HS-5 (cell line): ENCODE measurements at regions not wholly inside any gene's neighbourhood (a gene's known extent, or its start where the extent isn't known, plus 50 kb on each side); places are given as distances from the start of the nearest gene placed in this dataset.

Experiments
- DNase-seq: peaks from one replicate; pipeline ENCODE4 v3.0.0-alpha.2; 2012; ENCODE audit warnings: low read depth

DNA sequence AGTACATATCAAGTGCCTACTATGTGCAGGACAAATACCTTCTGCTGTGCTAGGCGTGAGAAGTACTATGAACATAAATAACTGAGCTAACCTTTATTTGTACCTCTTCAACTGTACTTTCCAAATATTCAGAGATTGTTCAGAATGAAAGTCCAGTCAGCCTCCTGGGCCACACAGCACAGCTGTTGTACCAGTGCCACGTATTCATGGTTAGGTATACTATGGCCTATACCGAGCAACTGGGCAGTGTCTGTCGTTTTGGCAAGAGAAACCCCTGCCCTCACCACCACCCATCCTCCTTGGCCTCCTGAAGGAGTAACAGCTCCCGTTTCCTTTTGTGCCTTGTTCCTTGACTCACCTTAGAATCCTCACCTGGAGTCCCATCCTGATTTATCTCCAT, 53.0 kb downstream of the RASSF10 start:
- DNase-seq, result no peak

DNA sequence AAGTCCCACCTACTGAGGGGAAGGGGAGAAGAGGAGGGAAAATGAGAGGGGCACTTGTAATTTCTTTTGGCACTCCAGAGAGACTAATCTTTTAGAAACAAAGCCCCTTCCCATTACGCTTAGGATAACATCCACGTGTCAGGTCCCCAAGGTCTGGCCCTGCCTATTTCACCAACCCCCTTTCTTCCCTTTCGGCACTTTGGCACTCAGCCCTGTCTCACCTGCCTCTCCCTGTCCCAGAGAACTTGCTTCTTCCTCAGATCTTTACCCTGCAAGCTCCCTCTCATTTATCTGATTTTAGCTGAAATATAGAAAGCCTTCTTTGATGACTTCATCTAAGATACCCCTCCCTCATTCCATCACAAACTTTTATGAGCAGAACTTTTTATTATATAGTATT, 55.5 kb downstream of the RASSF10 start:
- no peak for DNase-seq

DNA sequence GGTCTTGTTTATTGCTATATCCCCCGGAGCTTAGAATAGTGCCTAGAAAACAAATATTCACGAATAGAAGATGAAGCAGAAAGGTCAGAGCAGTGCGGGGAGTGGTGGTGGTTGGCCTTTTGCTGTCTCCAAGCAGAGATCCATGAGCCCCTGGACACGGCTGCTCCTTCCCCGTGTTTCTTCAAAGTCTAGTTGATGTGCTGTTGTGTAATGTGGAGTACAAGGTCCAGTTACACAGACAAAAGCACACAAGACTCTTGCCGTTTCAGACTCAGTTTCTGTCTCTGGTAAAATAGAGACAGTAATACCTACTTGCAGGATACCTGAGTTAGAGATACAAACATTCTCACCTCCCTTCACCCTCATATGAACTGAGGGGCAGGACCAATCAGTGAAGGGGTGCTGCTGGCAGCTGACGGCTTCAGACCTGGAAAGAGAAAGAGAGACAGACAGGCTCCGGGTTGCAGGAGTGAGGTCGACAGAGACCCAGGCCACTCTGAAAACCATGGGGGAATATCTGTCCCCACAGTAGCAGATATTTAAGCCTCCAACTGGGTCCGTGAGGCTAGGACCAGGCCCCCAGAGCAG, 56.2 kb downstream of the RASSF10 start:
- no peak for DNase-seq

DNA sequence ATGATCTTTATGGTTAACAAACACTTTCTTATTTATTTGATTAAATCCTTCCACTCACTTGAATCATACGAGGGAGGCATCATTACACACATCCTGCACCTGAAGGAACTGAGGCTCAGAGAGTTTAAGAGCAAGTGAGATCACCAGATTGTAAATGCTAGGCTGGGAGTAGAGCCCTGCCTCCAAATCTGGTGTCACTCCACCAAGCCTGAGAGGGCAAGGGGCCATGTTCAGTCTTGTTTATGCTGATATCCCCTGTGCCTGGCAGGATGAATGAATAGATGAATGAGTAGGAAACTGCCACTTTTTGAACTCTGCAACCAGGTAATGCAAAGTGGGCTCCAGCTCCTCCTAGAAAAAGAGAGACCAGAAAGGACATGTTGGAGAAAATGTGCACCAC, 59.1 kb downstream of the RASSF10 start:
- DNase-seq, result no peak

DNA sequence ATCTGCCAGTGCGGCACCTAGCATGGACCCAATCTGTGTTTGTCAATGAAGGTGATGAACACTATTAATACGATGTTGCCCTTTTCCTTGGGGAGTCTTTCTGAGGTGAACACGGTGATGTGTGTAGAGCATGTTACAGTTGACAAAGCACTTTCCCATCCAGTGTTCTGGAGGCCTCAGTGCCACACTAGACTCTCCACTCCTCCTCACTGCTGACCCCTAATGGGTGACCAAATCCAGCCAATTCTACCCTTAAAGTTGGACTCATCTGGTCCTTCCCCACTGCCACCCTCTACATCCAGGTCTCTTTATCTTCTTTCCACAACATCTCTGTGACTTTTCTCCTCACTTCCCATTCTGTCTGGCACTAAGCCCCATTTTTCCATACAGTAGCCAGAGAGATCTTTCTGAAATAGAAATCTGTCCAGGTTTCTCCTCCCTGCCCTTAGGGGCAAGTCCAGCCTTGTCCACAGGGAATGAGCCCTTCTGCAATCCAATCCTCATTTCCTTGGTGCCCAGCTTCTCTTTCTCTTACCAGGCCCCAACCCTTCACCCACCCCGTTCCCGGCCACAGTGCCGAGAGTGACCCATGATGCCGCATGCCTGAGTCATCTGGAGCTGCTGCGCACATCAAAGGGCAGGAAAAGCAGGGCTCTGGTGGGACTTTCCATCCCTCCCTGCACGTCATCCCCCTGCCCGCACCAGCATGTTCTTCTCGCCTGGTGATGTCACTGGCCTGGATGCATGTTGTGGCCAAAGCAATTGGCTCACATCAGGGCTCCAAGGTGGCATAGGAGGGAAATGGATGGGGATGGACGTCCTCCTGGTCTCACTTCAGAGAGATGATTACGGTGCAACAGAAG, 64.2 kb downstream of the RASSF10 start:
- DNase-seq, result peak; percentile 22

- no peak for DNase-seq
These were observed 65.8 kb downstream of the RASSF10 start for GRCh38 chr11:13074714-13075464.

- no peak for DNase-seq
These were observed 67.8 kb downstream of the RASSF10 start for GRCh38 chr11:13076961-13077360.

GRCh38 chr11:13080861-13081260, 71.7 kb downstream of the RASSF10 start:
- DNase-seq, result no peak

DNA sequence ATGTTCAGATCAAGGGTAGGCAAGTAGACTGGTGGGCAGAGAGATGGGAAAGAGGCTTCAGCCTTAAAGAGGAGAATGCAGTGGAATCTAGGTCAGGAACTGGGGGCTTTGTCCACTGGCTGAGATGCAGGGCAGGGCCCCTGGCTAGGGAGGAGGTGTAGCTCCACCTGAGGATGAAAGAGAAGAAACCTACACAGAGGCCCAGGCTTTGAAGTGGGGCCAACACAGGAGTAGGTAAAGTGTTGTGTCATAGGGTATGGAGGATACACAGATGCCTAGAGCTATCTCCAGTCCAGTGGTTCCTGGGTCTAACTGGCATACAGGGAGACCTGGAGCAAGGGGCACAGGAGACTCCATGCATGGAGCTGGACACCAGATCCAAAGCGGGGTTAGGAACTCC, 73.5 kb downstream of the RASSF10 start:
- DNase-seq, result no peak

DNA sequence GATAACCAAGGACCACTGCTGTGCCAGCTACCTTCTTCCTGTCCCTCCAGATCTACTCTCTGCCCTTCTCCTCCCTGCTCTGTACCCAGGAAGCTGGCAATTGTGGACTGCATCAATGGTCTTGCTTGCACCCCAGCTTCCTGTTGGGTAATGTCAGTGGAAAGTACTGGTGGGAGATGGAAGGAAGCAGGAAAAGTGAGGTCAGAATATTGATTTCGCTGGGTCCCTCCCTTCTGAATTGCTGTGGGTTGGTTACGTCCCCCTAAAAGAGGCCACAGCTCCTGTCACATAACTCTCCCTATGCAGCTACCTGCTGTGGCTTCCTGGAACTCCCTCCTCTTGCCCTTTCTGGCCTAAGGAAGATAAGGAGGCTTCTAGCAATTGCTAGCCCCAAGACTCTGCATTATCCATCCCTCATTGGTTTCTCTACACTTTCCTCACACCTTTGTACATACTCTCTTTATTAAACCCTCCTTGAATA, 81.2 kb downstream of the RASSF10 start:
- no peak for DNase-seq

GRCh38 chr11:13091373-13091772, 82.3 kb downstream of the RASSF10 start:
- no peak for DNase-seq

DNA sequence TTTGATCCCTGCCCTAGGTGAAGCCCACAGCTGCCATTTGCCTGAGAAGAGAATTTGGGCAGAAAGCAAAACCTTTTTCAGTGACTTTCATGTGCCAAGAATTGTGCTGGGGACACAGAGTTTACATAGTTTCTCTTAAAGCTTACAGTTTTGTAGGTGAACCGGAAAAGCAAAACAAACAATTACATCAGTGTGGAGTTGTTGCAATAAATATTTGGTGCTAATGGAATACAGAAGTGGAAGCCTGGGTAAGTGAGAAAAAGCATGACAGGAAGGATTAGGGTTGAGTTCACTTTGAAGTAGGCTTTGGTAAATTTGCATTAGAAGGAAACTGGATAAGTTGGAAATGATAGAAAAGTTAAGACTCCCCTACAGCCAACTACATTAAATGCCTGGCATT, 82.7 kb downstream of the RASSF10 start:
- no peak for DNase-seq

- no peak for DNase-seq
These were observed 86.0 kb downstream of the RASSF10 start for GRCh38 chr11:13094930-13095687.

GRCh38 chr11:13098063-13098462, 88.9 kb downstream of the RASSF10 start:
- DNase-seq, result no peak

GRCh38 chr11:13098616-13099289, 89.6 kb downstream of the RASSF10 start:
- no peak for DNase-seq

DNA sequence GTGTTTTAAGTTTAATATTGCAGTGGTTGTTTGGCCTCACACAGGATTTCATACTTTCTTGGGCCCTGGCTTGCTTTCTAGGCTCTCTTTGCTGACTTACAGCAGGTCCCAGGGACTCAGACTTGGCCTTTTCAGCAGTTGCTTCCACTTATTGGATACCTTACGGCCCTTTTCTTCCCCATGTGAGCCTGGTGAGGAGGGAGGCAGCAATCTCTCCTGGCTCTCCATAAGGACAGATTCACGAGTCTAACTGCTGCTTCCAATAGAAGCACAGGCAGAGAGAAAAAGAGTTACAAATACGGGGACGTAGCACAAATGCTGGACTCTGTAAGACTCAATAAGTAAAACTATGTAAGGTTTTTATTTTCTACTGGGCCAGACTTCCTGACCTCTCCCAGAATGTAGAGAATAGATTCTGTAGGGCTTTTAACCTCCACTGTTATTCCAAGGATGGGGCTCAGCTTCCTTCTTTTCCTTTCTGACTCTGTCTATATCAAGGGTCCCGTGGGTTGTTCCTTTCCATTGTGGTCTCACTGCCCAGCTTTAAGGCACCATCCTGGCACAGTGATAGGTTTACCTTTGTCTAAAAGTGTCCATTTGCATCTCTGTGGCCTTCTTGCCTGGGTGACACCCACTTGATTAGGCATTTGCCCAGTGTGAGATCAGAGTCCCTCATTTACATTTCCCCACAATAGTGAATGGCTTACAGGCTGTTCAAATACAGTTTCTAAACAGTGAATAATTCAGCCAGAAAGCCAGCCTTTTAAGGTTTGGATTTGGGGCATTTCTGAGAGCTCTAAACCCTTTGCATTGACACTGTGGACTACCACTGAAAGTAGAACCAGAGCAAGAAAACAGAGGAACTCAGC, 92.8 kb downstream of the RASSF10 start:
- DNase-seq, result no peak

- no peak for DNase-seq
These were observed 93.4 kb downstream of the RASSF10 start for GRCh38 chr11:13102513-13102840.

GRCh38 chr11:13102865-13103539, 93.9 kb downstream of the RASSF10 start:
- DNase-seq, result no peak

DNA sequence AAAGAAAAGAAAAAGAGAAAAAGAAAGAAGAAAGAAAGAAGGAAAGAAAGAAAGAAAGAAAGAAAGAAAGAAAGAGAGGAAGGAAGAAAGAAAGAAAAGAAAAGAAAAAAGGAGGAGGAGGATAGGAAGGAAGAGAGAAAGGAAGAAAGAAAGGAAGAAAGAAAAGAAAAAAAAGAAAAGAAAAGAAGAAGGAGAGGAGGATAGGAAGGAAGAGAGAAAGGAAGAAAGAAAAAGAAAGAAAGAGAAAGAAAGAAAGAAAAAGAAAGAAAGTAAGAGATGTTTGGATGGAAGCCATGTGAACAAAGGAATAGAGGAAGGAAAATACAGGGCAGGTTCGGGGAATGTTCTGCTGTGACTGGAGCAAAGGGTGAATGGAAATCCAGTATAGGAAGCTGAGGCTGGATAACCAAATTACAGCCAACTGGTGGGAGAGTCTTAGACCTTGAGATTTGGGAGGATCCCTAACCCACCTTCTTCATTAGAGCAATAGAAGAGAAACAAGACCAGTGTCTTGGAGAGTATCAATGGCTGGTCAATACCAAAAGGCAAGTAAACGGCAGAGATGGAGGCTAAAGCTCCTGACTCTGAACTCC, 94.9 kb downstream of the RASSF10 start:
- DNase-seq, result no peak
